ENCODE measurements at regions not wholly inside any gene's neighbourhood (a gene's known extent, or its start where the extent isn't known, plus 50 kb on each side); places are given as distances from the start of the nearest gene placed in this dataset.
"Not testable (repeated sequence)": the region's sequence is repeated elsewhere in the genome, so short reads cannot be mapped to it uniquely, and the experiment has no call there.

GRCh38 chr13:24931450-24932251 is 164.3 kb upstream of the PABPC3 start:
- in situ Hi-C loops (cut with HindIII; ENCODE audit: low pct_unique_long_range_greater_than_20kb, low sequenced_read_pairs): no loop called here
- DNase-seq (ENCODE audit: low read depth, low spot score): no peak

GRCh38 chr13:24933106-24934023 is 162.6 kb upstream of the PABPC3 start:
- DNase-seq (ENCODE audit: low read depth, low spot score); in situ Hi-C loops (cut with HindIII; ENCODE audit: low pct_unique_long_range_greater_than_20kb, low sequenced_read_pairs): not testable (repeated sequence)

- DNase-seq (ENCODE audit: low read depth, low spot score); in situ Hi-C loops (cut with HindIII; ENCODE audit: low pct_unique_long_range_greater_than_20kb, low sequenced_read_pairs): not testable (repeated sequence)
These were observed 161.9 kb upstream of the PABPC3 start for GRCh38 chr13:24934024-24934385.

DNA sequence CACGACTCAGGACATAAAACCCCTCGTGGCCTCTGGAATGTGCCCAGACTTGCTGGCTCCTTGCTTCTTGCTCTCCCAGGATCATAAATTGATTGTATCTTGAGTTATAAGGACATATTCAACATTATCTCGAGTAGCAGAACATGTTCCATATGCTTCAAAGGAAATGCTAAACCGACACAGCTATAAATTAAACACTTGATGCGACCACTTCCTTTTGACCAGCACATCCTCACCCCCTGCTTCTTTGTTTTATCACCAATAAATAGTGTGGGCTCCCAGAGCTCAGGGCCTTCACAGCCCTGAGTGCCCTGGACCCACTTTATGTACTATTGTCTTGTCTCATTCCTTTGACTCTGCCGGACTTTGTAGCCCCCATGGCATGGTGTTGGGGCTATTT is 157.0 kb upstream of the PABPC3 start:
- in situ Hi-C loops (cut with HindIII; ENCODE audit: low pct_unique_long_range_greater_than_20kb, low sequenced_read_pairs): no loop called here

GRCh38 chr13:24941023-24941713 is 154.8 kb upstream of the PABPC3 start:
- in situ Hi-C loops (cut with HindIII; ENCODE audit: low pct_unique_long_range_greater_than_20kb, low sequenced_read_pairs); DNase-seq (ENCODE audit: low read depth, low spot score): not testable (repeated sequence)

More for the DNA sequence above, 157.0 kb upstream of the PABPC3 start:
- DNase-seq (ENCODE audit: low read depth, low spot score): no peak

- in situ Hi-C loops (cut with HindIII; ENCODE audit: low pct_unique_long_range_greater_than_20kb, low sequenced_read_pairs): no loop called here
- no peak for DNase-seq (ENCODE audit: low read depth, low spot score)
These were observed 152.8 kb upstream of the PABPC3 start for GRCh38 chr13:24943136-24943535.

DNA sequence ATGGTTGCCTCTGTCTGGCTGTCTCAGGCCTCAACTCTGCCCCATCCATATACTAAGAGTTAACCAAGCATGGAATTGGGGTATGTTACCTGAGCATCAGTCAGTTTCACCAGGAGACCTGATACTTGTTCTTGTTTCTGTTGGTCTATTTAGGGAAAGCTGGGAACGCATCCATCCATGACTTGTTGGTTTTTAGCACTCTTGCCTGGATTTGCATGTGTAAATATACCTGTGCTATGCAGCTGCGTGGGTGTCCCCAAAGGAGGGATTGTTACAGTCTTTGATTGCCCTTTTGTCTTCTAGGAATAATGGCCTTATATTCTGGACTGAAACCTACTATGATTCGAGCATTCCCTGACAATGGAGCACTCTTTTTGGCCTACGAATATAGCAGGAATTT is 151.9 kb upstream of the PABPC3 start:
- in situ Hi-C loops (cut with HindIII; ENCODE audit: low pct_unique_long_range_greater_than_20kb, low sequenced_read_pairs); DNase-seq (ENCODE audit: low read depth, low spot score): not testable (repeated sequence)

GRCh38 chr13:24948977-24949376 is 147.0 kb upstream of the PABPC3 start:
- DNase-seq (ENCODE audit: low read depth, low spot score); in situ Hi-C loops (cut with HindIII; ENCODE audit: low pct_unique_long_range_greater_than_20kb, low sequenced_read_pairs): not testable (repeated sequence)

DNA sequence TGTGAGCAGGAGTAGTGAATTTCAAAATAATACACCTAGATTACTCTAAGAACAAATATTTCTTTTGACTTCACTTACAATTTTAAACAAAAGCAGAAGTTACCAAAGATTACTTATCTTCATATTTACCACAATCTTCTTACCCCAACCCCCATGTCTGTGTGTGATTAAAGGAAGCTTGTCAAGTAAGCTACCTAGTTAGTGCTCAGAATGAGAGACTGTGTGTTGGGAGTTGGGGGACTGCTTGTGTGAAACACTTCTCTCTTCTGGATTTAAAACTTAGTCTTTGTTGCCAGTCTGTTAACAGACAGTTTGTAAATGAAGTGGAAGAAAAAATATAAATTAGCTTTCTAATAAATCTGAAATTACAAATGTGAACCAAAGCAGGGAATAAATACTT is 145.3 kb upstream of the PABPC3 start:
- DNase-seq (ENCODE audit: low read depth, low spot score); in situ Hi-C loops (cut with HindIII; ENCODE audit: low pct_unique_long_range_greater_than_20kb, low sequenced_read_pairs): not testable (repeated sequence)

- DNase-seq (ENCODE audit: low read depth, low spot score): peak; percentile 15
- in situ Hi-C loops (cut with HindIII; ENCODE audit: low pct_unique_long_range_greater_than_20kb, low sequenced_read_pairs): not testable (repeated sequence)
These were observed 128.0 kb upstream of the PABPC3 start for GRCh38 chr13:24967970-24968369.

DNA sequence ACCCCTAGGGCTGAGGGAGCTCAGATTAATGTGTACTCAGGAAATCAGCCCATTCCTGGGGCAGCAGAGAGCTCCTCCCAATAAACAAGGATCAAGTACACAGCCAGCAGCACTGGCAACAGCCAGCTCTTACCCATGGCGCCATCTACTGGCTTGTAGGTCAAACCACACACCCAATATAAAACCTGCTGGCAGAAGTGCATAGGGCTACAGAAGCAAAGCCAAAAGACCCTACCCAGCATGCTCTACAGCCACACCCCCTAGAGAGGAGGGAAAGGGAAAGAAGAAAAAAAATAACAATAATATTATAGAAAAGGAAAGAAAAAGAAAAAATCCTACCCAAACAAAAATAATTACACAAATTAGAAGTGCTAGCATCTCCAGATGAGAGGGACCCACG is 127.5 kb upstream of the PABPC3 start:
- in situ Hi-C loops (cut with HindIII; ENCODE audit: low pct_unique_long_range_greater_than_20kb, low sequenced_read_pairs): not testable (repeated sequence)

GRCh38 chr13:24973102-24973501 is 122.8 kb upstream of the PABPC3 start:
- DNase-seq (ENCODE audit: low read depth, low spot score): not testable (repeated sequence)

More for the DNA sequence above, 127.5 kb upstream of the PABPC3 start:
- DNase-seq (ENCODE audit: low read depth, low spot score): peak; percentile 54

DNA sequence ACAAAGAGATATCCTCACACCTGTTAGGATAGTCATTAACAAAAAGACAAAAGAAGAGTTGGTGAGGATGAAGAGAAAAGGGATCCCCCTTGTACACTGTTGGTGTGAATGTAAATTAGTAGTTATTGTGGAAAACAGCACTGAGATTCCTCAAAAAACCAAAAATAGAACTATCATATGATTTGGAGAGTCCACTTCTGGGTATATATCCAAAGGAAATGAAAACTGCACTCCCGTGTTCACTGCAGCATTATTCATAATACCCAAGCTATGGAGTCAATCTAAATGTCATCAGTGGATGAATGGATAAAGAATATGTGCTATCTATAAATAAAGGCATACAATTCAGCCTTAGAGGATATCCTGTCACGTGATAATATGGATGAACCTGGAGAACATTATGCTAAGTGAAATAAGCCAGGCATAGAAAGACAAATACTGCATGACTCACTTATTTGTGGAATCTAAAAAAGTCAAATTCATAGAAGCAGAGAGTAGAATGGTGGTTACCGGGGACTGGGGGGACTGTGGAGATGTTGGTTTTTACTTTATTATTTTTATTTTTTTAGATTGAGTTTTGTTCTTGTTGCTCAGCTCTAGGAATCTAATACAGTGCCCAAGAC is 114.6 kb upstream of the PABPC3 start:
- peak; percentile 57 for DNase-seq (ENCODE audit: low read depth, low spot score)
- in situ Hi-C loops (cut with HindIII; ENCODE audit: low pct_unique_long_range_greater_than_20kb, low sequenced_read_pairs): not testable (repeated sequence)

More at GRCh38 chr13:24973102-24973501, 122.8 kb upstream of the PABPC3 start:
- in situ Hi-C loops (cut with HindIII; ENCODE audit: low pct_unique_long_range_greater_than_20kb, low sequenced_read_pairs): not testable (repeated sequence)

DNA sequence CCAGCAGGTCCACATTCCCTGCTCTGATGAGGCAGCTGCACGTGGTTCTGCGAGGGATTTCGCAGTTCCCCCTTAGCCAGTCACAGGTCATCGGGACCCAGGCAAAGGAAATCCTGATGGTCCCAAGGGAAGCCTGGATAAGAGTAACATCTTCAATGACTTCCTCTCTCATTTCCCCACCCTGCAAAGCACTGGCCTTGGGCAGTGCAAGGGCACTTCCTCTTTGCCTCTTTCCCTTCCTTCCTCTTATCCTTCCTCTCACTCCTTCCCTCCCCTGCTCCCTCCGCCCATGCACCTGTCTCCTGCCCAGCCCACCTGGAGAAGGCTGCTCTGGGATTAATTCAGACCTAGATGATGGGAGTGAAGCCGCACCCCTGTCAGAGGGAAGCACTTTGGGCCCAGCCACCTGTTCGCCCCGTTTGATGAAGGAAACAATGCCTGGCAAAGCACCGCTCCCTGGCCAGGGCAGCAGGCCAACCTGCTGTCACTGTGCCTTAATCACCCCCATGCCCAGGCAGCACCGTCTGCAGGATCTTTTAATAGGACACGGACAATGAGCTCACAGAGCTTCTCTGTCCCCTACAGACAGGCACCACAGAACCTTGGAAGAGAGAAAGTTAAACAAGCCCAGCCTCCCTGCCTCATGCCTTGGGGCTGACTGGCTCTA is 113.5 kb upstream of the PABPC3 start:
- in situ Hi-C loops (cut with HindIII; ENCODE audit: low pct_unique_long_range_greater_than_20kb, low sequenced_read_pairs): no loop called here
- no peak for DNase-seq (ENCODE audit: low read depth, low spot score)

DNA sequence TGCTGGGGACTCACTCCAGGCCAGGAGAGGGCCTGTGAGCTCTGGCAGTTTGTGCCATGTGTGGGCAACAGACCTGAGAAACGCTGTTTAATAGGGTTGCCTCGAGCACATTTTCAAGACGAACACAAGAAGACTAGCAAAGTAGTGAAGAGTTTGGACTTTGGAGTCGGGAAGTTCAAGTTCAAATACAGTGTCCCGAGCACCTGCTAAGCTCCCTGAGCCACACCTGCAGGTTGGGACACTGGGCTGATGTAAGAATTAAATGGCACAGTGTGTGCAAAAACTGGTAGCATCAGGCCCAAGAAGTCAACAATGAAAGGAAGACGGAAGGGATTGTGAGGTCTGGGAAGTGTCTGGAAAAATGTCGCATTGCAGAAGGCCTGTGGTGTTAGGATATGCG is 112.8 kb upstream of the PABPC3 start:
- no peak for DNase-seq (ENCODE audit: low read depth, low spot score)
- in situ Hi-C loops (cut with HindIII; ENCODE audit: low pct_unique_long_range_greater_than_20kb, low sequenced_read_pairs): no loop called here

GRCh38 chr13:24984134-24984533 is 111.8 kb upstream of the PABPC3 start:
- in situ Hi-C loops (cut with HindIII; ENCODE audit: low pct_unique_long_range_greater_than_20kb, low sequenced_read_pairs): no loop called here
- no peak for DNase-seq (ENCODE audit: low read depth, low spot score)

DNA sequence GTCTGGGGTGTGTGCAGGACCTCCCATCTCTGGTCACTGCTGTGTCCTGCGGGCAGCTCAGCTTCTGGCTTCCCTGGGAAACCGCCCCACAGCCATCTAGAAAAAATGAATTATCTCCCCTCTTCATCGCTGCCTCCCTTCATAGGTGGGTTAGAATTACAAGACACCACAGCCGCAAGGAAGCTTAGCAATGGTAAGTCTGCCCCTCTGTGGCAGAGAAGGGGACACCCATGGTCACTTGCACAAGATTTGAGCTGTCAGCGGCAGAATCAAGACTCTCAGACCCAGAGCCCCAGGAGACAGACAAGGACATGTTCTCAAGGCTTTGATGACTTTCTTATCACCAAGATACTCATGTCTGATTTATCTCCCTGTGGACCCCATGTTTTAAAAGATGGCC is 110.8 kb upstream of the PABPC3 start:
- in situ Hi-C loops (cut with HindIII; ENCODE audit: low pct_unique_long_range_greater_than_20kb, low sequenced_read_pairs): no loop called here
- DNase-seq (ENCODE audit: low read depth, low spot score): peak; percentile 47

Measured in SK-MEL-5 (cell line).